Loucy (cell line): ENCODE measurements at regions not wholly inside any gene's neighbourhood (a gene's known extent, or its start where the extent isn't known, plus 50 kb on each side); places are given as distances from the start of the nearest gene placed in this dataset.

ENCODE experiments used
- EZH2phosphoT487 ChIP-seq: fragments of 200-600 bp; IDR thresholded peaks from 2 replicates; pipeline ENCODE4 v1.6.1; 2018; ENCODE audit warnings: antibody characterized with exemption, mild to moderate bottlenecking, moderate library complexity, borderline replicate concordance
- TF ChIP-seq, protein P1 (sequence below): fragments of 200-600 bp; sonication (generic); conservative IDR thresholded peaks from 2 replicates; pipeline ENCODE4 v1.5.1; 2014; ENCODE audit warnings: mild to moderate bottlenecking, antibody characterized with exemption, low read length

DNA sequence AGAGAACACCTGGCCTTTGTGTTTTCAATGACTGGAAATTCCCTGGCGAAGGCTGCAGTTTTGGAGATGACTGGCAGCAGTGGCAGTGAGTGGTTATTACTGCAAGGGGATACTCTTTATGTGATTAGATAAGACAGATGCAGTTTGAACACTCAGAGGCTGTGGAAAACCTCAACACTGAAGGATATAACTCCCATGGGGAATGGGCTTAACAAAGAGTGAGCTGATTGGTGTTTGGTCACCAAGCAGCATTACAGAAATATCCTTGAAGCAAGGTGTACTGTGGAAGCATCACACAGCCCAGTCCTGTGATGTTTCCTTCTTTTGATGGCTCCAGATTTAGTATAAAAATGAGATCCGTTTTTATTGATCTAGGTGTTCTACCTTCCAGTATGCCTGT, 490.7 kb upstream of the PTPRD start:
- TF ChIP-seq, protein P1, sequence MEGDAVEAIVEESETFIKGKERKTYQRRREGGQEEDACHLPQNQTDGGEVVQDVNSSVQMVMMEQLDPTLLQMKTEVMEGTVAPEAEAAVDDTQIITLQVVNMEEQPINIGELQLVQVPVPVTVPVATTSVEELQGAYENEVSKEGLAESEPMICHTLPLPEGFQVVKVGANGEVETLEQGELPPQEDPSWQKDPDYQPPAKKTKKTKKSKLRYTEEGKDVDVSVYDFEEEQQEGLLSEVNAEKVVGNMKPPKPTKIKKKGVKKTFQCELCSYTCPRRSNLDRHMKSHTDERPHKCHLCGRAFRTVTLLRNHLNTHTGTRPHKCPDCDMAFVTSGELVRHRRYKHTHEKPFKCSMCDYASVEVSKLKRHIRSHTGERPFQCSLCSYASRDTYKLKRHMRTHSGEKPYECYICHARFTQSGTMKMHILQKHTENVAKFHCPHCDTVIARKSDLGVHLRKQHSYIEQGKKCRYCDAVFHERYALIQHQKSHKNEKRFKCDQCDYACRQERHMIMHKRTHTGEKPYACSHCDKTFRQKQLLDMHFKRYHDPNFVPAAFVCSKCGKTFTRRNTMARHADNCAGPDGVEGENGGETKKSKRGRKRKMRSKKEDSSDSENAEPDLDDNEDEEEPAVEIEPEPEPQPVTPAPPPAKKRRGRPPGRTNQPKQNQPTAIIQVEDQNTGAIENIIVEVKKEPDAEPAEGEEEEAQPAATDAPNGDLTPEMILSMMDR = no peak
- no peak for TF ChIP-seq EZH2phosphoT487
